CD14-positive monocyte (primary cell): ENCODE measurements at regions not wholly inside any gene's neighbourhood (a gene's known extent, or its start where the extent isn't known, plus 50 kb on each side); places are given as distances from the start of the nearest gene placed in this dataset.

ENCODE experiments used
- DNase-seq, 3 donors: peaks; one replicate each; pipeline ENCODE4 v3.0.0-alpha.2; 2011 to 2022
- H2AFZ ChIP-seq: 2 replicates; pipeline ENCODE4 v1.6.0; 2012; ENCODE audit warnings: mild to moderate bottlenecking, low read depth, low read length, inconsistent platforms; ENCODE audit not compliant: insufficient read depth, poor library complexity, severe bottlenecking
- H3K27ac ChIP-seq, 2 donors: 1 replicate in 1 of 2; 2 replicates in 1 of 2; pipeline ENCODE4 v1.5.1; 2012 to 2013; ENCODE audit warnings: low read length in 2 of 2, control low read depth in 1 of 2, inconsistent platforms in 1 of 2, low read depth in 1 of 2, mild to moderate bottlenecking in 1 of 2
- H3K27me3 ChIP-seq, 2 donors: one replicate each; pipeline versions ENCODE4 v1.6.0 to v1.6.1; 2011 to 2013; ENCODE audit warnings: low read length in 2 of 2; ENCODE audit not compliant: control insufficient read depth in 2 of 2, insufficient read depth in 2 of 2
- H3K36me3 ChIP-seq, 2 donors: replicated peaks in 1 of 2; 1 replicate in 1 of 2; 2 replicates in 1 of 2; pipeline versions ENCODE4 v1.5.1 to v1.6.1; 2012 to 2013; ENCODE audit warnings: low read length in 2 of 2, control low read depth in 1 of 2, inconsistent platforms in 1 of 2, mild to moderate bottlenecking in 1 of 2; ENCODE audit not compliant: insufficient read depth in 2 of 2, control insufficient read depth in 1 of 2
- H3K4me1 ChIP-seq, 2 donors: 1 replicate in 1 of 2; 2 replicates in 1 of 2; pipeline versions ENCODE4 v1.5.1 to v1.6.1; 2012 to 2013; ENCODE audit warnings: low read length in 2 of 2, control low read depth in 1 of 2, inconsistent platforms in 1 of 2, mild to moderate bottlenecking in 1 of 2, moderate library complexity in 1 of 2; ENCODE audit not compliant: insufficient read depth in 2 of 2, control insufficient read depth in 1 of 2
- H3K4me2 ChIP-seq: replicated peaks from 2 replicates; pipeline ENCODE3; 2012; ENCODE audit warnings: low read length, moderate library complexity, mild to moderate bottlenecking; ENCODE audit not compliant: poor library complexity, severe bottlenecking; ENCODE audit errors: extremely low read depth
- H3K4me3 ChIP-seq, 3 experiments: fragments of 200-600 bp in 1 of 3; sonication (generic) in 1 of 3; replicated peaks in 1 of 3; 1 replicate in 2 of 3; 2 replicates in 1 of 3; pipeline ENCODE4 v1.5.1; 2011 to 2013; ENCODE audit warnings: low read length in 3 of 3, mild to moderate bottlenecking in 3 of 3, control low read depth in 2 of 3, low read depth in 2 of 3, inconsistent platforms in 1 of 3, moderate library complexity in 1 of 3
- H3K79me2 ChIP-seq: 2 replicates; pipeline ENCODE4 v1.6.0; 2012; ENCODE audit warnings: mild to moderate bottlenecking, control low read depth, inconsistent platforms, low read length, moderate library complexity; ENCODE audit not compliant: insufficient read depth
- H3K9ac ChIP-seq: 2 replicates; pipeline ENCODE4 v1.6.0; 2017; ENCODE audit warnings: low read length, mild to moderate bottlenecking; ENCODE audit not compliant: insufficient read depth, poor library complexity, severe bottlenecking
- H3K9me3 ChIP-seq, 2 donors: replicated peaks in 1 of 2; 1 replicate in 1 of 2; 2 replicates in 1 of 2; pipeline versions ENCODE4 v1.5.1 to v1.6.1; 2012 to 2013; ENCODE audit warnings: low read length in 2 of 2, control low read depth in 1 of 2; ENCODE audit not compliant: control insufficient read depth in 1 of 2, insufficient read depth in 1 of 2
- H4K20me1 ChIP-seq: 2 replicates; pipeline ENCODE4 v1.6.0; 2012; ENCODE audit warnings: mild to moderate bottlenecking, low read length, control low read depth, moderate library complexity; ENCODE audit not compliant: insufficient read depth
- H3K27ac Mint-ChIP-seq, 7 donors: one replicate each; pipeline ENCODE4 v1.8.0; 2020; ENCODE audit warnings: mild to moderate bottlenecking in 7 of 7, mixed read lengths in 7 of 7, moderate library complexity in 6 of 7, inconsistent platforms in 2 of 7
- H3K27me3 Mint-ChIP-seq, 3 donors: one replicate each; pipeline ENCODE4 v1.8.0; 2021 to 2022; ENCODE audit warnings: low read depth in 3 of 3, mild to moderate bottlenecking in 3 of 3, mixed read lengths in 3 of 3, moderate library complexity in 3 of 3, inconsistent platforms in 1 of 3
- H3K36me3 Mint-ChIP-seq, 2 donors: one replicate each; pipeline ENCODE4 v1.8.0; 2020; ENCODE audit warnings: mixed read lengths in 2 of 2, inconsistent platforms in 1 of 2, mild to moderate bottlenecking in 1 of 2
- H3K4me1 Mint-ChIP-seq: one replicate; pipeline ENCODE4 v1.8.0; 2020; ENCODE audit warnings: mild to moderate bottlenecking, mixed read lengths
- H3K4me3 Mint-ChIP-seq, 2 donors: one replicate each; pipeline ENCODE4 v1.8.0; 2020; ENCODE audit warnings: mild to moderate bottlenecking in 2 of 2, mixed read lengths in 2 of 2, moderate library complexity in 1 of 2
- H3K9me3 Mint-ChIP-seq, 7 donors: one replicate each; pipeline ENCODE4 v1.8.0; 2020 to 2022; ENCODE audit warnings: mixed read lengths in 7 of 7, mild to moderate bottlenecking in 6 of 7, moderate library complexity in 6 of 7, inconsistent platforms in 2 of 7
- CTCF ChIP-seq: fragments of 200-600 bp; IDR thresholded peaks from one replicate; pipeline ENCODE4 v1.8.0; 2022; ENCODE audit warnings: antibody characterized with exemption, mild to moderate bottlenecking
- WGBS: methylation state at CpG from one replicate; pipeline ENCODE4 v1.1.5; 2013; ENCODE audit warnings: missing lambda C conversion rate; ENCODE audit not compliant: insufficient coverage; 5-methylcytosine and 5-hydroxymethylcytosine counted together
- intact Hi-C, 2 donors: fragments of 100-400 bp; cut with micrococcal nuclease; formaldehyde crosslinking; loops; one replicate each; pipeline versions ENCODE4 v1.15.0 to v1.15.1; 2023

GRCh38 chr10:128420623-128421022, 294.4 kb upstream of the MKI67 start:
- intact Hi-C loops = no loop called here
- Histone ChIP-seq H3K27me3 (no peaks in the 10 kb centered on the region), H3K79me2 (no peaks in the 10 kb centered on the region), H3K9ac (no peak overlapping the region), H3K9me3 (no peaks in the 10 kb centered on the region), H3K4me3 (no peak overlapping the region), H3K36me3 (no peaks in the 10 kb centered on the region), H3K4me1 (no peaks in the 10 kb centered on the region), H3K27ac (no peak overlapping the region), H3K4me2 (no peak overlapping the region), H2AFZ (no peak overlapping the region), H4K20me1 (no peaks in the 10 kb centered on the region)
- DNase-seq = no peak
- TF ChIP-seq CTCF = no peak
- no peaks in the 10 kb centered on the region for H3K4me1 Mint-ChIP-seq
- no peaks in the 10 kb centered on the region for H3K36me3 Mint-ChIP-seq
- peaks cover 1 to 2% (median 1%) of the 10 kb centered on the region in 3 donors for H3K27me3 Mint-ChIP-seq
- H3K27ac Mint-ChIP-seq = no peak overlapping the region
- H3K9me3 Mint-ChIP-seq = peaks cover 0 to 3% (median 0%) of the 10 kb centered on the region in 7 donors
- no peak overlapping the region for H3K4me3 Mint-ChIP-seq
- 95% methylated on average over 2 of the region's 3 CpGs for WGBS

GRCh38 chr10:128421371-128422160, 295.3 kb upstream of the MKI67 start:
- no peaks in the 10 kb centered on the region for H3K9me3 ChIP-seq
- Mint-ChIP-seq H3K27ac (no peak overlapping the region), H3K4me1 (no peaks in the 10 kb centered on the region), H3K36me3 (no peaks in the 10 kb centered on the region), H3K27me3 (peaks cover 0 to 1% (median 1%) of the 10 kb centered on the region in 3 donors), H3K4me3 (no peak overlapping the region), H3K9me3 (no peaks in the 10 kb centered on the region)
- H3K4me1 ChIP-seq = no peaks in the 10 kb centered on the region
- H3K9ac ChIP-seq = no peak overlapping the region
- no peak overlapping the region for H3K27ac ChIP-seq
- H2AFZ ChIP-seq = no peak overlapping the region
- H3K4me3 ChIP-seq = no peak overlapping the region
- no peaks in the 10 kb centered on the region for H3K27me3 ChIP-seq
- H3K4me2 ChIP-seq = no peak overlapping the region
- no peak for TF ChIP-seq CTCF
- no peaks in the 10 kb centered on the region for H3K36me3 ChIP-seq
- H3K79me2 ChIP-seq = no peaks in the 10 kb centered on the region
- no peaks in the 10 kb centered on the region for H4K20me1 ChIP-seq
- 100% methylated on average over 5 of the region's 9 CpGs for WGBS
- intact Hi-C loops = no loop called here
- no peak for DNase-seq
